ENCODE measurements at regions not wholly inside any gene's neighbourhood (a gene's known extent, or its start where the extent isn't known, plus 50 kb on each side); places are given as distances from the start of the nearest gene placed in this dataset.

- Histone ChIP-seq H3K27ac (ENCODE audit: low read depth, low read length, poor library complexity, severe bottlenecking) (no peak overlapping the region), H3F3A (ENCODE audit: insufficient read depth, low read length) (no peaks in the 10 kb centered on the region), H3K9ac (ENCODE audit: low read length) (no peak overlapping the region), H3K79me2 (ENCODE audit: insufficient read depth, low read length) (no peaks in the 10 kb centered on the region), H3K4me3 (ENCODE audit: low read depth, low read length, poor library complexity, severe bottlenecking) (no peak overlapping the region), H2AFZ (ENCODE audit: low read length) (no peak overlapping the region), H3K9me2 (ENCODE audit: low read depth, low read length) (no peaks in the 10 kb centered on the region), H3K27me3 (ENCODE audit: insufficient read depth, low read length) (no peaks in the 10 kb centered on the region), H3K4me1 (ENCODE audit: insufficient read depth, low read length, severe bottlenecking) (no peaks in the 10 kb centered on the region), H4K20me1 (ENCODE audit: insufficient read depth, low read length) (no peaks in the 10 kb centered on the region), H3K9me3 (ENCODE audit: low read length) (no peaks in the 10 kb centered on the region), H3K4me2 (ENCODE audit: low read length) (no peak overlapping the region), H3K36me3 (ENCODE audit: insufficient read depth, low read length) (no peaks in the 10 kb centered on the region)
- TF ChIP-seq, protein P1, sequence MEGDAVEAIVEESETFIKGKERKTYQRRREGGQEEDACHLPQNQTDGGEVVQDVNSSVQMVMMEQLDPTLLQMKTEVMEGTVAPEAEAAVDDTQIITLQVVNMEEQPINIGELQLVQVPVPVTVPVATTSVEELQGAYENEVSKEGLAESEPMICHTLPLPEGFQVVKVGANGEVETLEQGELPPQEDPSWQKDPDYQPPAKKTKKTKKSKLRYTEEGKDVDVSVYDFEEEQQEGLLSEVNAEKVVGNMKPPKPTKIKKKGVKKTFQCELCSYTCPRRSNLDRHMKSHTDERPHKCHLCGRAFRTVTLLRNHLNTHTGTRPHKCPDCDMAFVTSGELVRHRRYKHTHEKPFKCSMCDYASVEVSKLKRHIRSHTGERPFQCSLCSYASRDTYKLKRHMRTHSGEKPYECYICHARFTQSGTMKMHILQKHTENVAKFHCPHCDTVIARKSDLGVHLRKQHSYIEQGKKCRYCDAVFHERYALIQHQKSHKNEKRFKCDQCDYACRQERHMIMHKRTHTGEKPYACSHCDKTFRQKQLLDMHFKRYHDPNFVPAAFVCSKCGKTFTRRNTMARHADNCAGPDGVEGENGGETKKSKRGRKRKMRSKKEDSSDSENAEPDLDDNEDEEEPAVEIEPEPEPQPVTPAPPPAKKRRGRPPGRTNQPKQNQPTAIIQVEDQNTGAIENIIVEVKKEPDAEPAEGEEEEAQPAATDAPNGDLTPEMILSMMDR (IDR thresholded peaks at IDR 0.05; ENCODE audit: low read length), result no peak
- no peak for TF ChIP-seq EZH2 (IDR thresholded peaks at IDR 0.05; ENCODE audit: borderline replicate concordance, low read length)
Measured at GRCh38 chr11:25596701-25597100, 735.2 kb upstream of the ANO3 start.

DNA sequence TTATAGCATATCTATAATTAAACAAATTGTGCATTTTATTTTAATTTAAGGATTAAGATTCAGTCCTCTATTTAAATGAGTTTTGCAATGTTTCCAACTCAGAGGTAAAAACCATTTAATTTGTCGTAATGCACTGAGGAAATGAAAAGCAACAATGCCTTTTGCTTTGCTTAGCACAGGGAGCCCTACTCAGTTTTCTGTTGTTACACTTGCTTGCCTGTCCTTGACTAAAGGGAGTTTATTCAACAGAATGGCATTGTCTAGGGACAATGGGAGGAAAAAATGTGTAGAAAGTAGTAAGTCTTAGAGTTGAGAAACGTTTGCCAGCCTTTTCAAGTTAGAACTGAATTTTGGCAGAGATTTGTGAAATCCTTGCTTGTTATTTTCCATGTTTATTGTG, 734.2 kb upstream of the ANO3 start:
- Histone ChIP-seq H3K4me2 (ENCODE audit: low read length) (no peak overlapping the region), H3K36me3 (ENCODE audit: insufficient read depth, low read length) (no peaks in the 10 kb centered on the region), H2AFZ (ENCODE audit: low read length) (no peak overlapping the region), H3K27me3 (ENCODE audit: insufficient read depth, low read length) (no peaks in the 10 kb centered on the region), H4K20me1 (ENCODE audit: insufficient read depth, low read length) (no peaks in the 10 kb centered on the region), H3K79me2 (ENCODE audit: insufficient read depth, low read length) (no peaks in the 10 kb centered on the region), H3K9ac (ENCODE audit: low read length) (no peak overlapping the region), H3K9me2 (ENCODE audit: low read depth, low read length) (no peaks in the 10 kb centered on the region), H3K4me1 (ENCODE audit: insufficient read depth, low read length, severe bottlenecking) (no peaks in the 10 kb centered on the region), H3F3A (ENCODE audit: insufficient read depth, low read length) (no peaks in the 10 kb centered on the region), H3K4me3 (ENCODE audit: low read depth, low read length, poor library complexity, severe bottlenecking) (no peak overlapping the region), H3K27ac (ENCODE audit: low read depth, low read length, poor library complexity, severe bottlenecking) (no peak overlapping the region), H3K9me3 (ENCODE audit: low read length) (no peaks in the 10 kb centered on the region)
- TF ChIP-seq, protein P1 (IDR thresholded peaks at IDR 0.05; ENCODE audit: low read length), result no peak
- no peak for TF ChIP-seq EZH2 (IDR thresholded peaks at IDR 0.05; ENCODE audit: borderline replicate concordance, low read length)

DNA sequence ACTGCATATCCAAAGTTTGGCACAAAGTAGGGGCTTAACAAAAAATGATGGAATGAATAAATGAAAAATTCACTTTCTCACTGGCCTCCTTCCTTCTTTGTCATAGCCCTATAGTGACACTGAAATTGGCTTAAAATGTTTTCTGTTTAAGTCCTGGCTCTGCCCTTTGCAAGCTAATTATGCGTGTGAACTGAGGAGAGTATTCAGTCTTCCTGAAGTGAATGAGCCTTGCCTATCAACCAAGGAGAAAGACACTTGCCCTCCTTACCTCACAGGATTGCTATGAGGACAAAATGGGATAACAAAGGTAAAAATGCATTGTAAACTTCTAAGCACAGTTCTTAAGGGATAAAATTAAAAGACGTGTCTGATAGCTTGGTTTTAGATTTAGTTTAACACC, 729.8 kb upstream of the ANO3 start:
- Histone ChIP-seq H3K4me2 (ENCODE audit: low read length) (no peak overlapping the region), H3K27me3 (ENCODE audit: insufficient read depth, low read length) (no peaks in the 10 kb centered on the region), H3K4me1 (ENCODE audit: insufficient read depth, low read length, severe bottlenecking) (no peaks in the 10 kb centered on the region), H2AFZ (ENCODE audit: low read length) (no peak overlapping the region), H3F3A (ENCODE audit: insufficient read depth, low read length) (no peaks in the 10 kb centered on the region), H3K79me2 (ENCODE audit: insufficient read depth, low read length) (no peaks in the 10 kb centered on the region), H3K27ac (ENCODE audit: low read depth, low read length, poor library complexity, severe bottlenecking) (no peak overlapping the region), H4K20me1 (ENCODE audit: insufficient read depth, low read length) (no peaks in the 10 kb centered on the region), H3K9me3 (ENCODE audit: low read length) (no peaks in the 10 kb centered on the region), H3K4me3 (ENCODE audit: low read depth, low read length, poor library complexity, severe bottlenecking) (no peak overlapping the region), H3K9ac (ENCODE audit: low read length) (no peak overlapping the region), H3K9me2 (ENCODE audit: low read depth, low read length) (no peaks in the 10 kb centered on the region), H3K36me3 (ENCODE audit: insufficient read depth, low read length) (no peaks in the 10 kb centered on the region)
- TF ChIP-seq, protein P1 (IDR thresholded peaks at IDR 0.05; ENCODE audit: low read length), result no peak
- TF ChIP-seq EZH2 (IDR thresholded peaks at IDR 0.05; ENCODE audit: borderline replicate concordance, low read length), result no peak
